NT2/D1 (cell line): ENCODE measurements at regions not wholly inside any gene's neighbourhood (a gene's known extent, or its start where the extent isn't known, plus 50 kb on each side); places are given as distances from the start of the nearest gene placed in this dataset.

Experiments used
- DNase-seq: peaks from one replicate; pipeline ENCODE4 v3.0.0-alpha.2; 2011; ENCODE audit warnings: low read depth, low spot score
- H3K27me3 ChIP-seq: 2 replicates; pipeline ENCODE4 v1.6.0; 2011; ENCODE audit warnings: mild to moderate bottlenecking; ENCODE audit not compliant: insufficient read length, insufficient read depth
- H3K36me3 ChIP-seq: 2 replicates; pipeline ENCODE4 v1.6.1; 2011; ENCODE audit warnings: mild to moderate bottlenecking, low read length, mixed read lengths; ENCODE audit not compliant: insufficient read depth, insufficient read length
- H3K4me1 ChIP-seq: 2 replicates; pipeline ENCODE4 v1.5.1; 2011; ENCODE audit not compliant: insufficient read depth, insufficient read length
- H3K4me3 ChIP-seq: 2 replicates; pipeline ENCODE4 v1.5.1; 2011; ENCODE audit warnings: low read depth; ENCODE audit not compliant: insufficient read length
- H3K9ac ChIP-seq: 2 replicates; pipeline ENCODE4 v1.6.0; 2011; ENCODE audit warnings: low read depth; ENCODE audit not compliant: insufficient read length
- H3K9me3 ChIP-seq: 2 replicates; pipeline ENCODE4 v1.5.1; 2011; ENCODE audit warnings: mild to moderate bottlenecking, low read length; ENCODE audit not compliant: insufficient read depth
- SUZ12 ChIP-seq: IDR thresholded peaks from 2 replicates; pipeline ENCODE4 v1.6.1; 2011; ENCODE audit not compliant: insufficient read length, insufficient read depth; ENCODE audit errors: extremely low read depth
- YY1 ChIP-seq: IDR thresholded peaks from 2 replicates; pipeline ENCODE4 v1.6.1; 2011; ENCODE audit not compliant: insufficient read length, insufficient read depth
- ZNF274 ChIP-seq: IDR thresholded peaks from 2 replicates; pipeline ENCODE4 v1.6.1; 2011; ENCODE audit warnings: mild to moderate bottlenecking, low read depth, low read length

GRCh38 chr15:81774309-81774708 lies 271.5 kb downstream of the MEX3B start:
- DNase-seq: no peak

GRCh38 chr15:81768773-81769172 lies 277.0 kb downstream of the MEX3B start:
- no peak overlapping the region for H3K4me3 ChIP-seq
- peaks cover 22% of the 10 kb centered on the region for H3K36me3 ChIP-seq
- no peaks in the 10 kb centered on the region for H3K27me3 ChIP-seq
- no peak overlapping the region for H3K9ac ChIP-seq
- H3K9me3 ChIP-seq: peaks cover 21% of the 10 kb centered on the region
- DNase-seq: no peak
- no peak for TF ChIP-seq SUZ12
- no peaks in the 10 kb centered on the region for H3K4me1 ChIP-seq

More at GRCh38 chr15:81774309-81774708, 271.5 kb downstream of the MEX3B start:
- Histone ChIP-seq H3K36me3 (peaks cover 22% of the 10 kb centered on the region), H3K27me3 (no peaks in the 10 kb centered on the region), H3K4me3 (no peak overlapping the region), H3K9ac (no peak overlapping the region), H3K9me3 (peaks cover 20% of the 10 kb centered on the region), H3K4me1 (no peaks in the 10 kb centered on the region)
- TF ChIP-seq ZNF274 (no peak), SUZ12 (no peak), YY1 (no peak)

GRCh38 chr15:81766829-81767475 lies 278.9 kb downstream of the MEX3B start:
- Histone ChIP-seq H3K9ac (no peak overlapping the region), H3K27me3 (no peaks in the 10 kb centered on the region), H3K9me3 (peaks cover 21% of the 10 kb centered on the region), H3K36me3 (peaks cover 22% of the 10 kb centered on the region), H3K4me3 (no peak overlapping the region), H3K4me1 (no peaks in the 10 kb centered on the region)
- TF ChIP-seq ZNF274 (no peak), YY1 (no peak), SUZ12 (no peak)
- DNase-seq: no peak

- no peak for TF ChIP-seq SUZ12
- no peak for TF ChIP-seq YY1
- no peak for TF ChIP-seq ZNF274
- H3K9me3 ChIP-seq: peaks cover 20% of the 10 kb centered on the region
Measured at GRCh38 chr15:81765816-81766215, 280.0 kb downstream of the MEX3B start.

GRCh38 chr15:81763304-81763703 lies 282.5 kb downstream of the MEX3B start:
- no peak overlapping the region for H3K4me3 ChIP-seq
- H3K36me3 ChIP-seq: peaks cover 9% of the 10 kb centered on the region
- DNase-seq: no peak
- H3K4me1 ChIP-seq: no peaks in the 10 kb centered on the region
- TF ChIP-seq YY1 (no peak), ZNF274 (no peak), SUZ12 (no peak)
- peaks cover 25% of the 10 kb centered on the region; the same call in 1 of the 2 replicates for H3K9me3 ChIP-seq
- no peak overlapping the region for H3K9ac ChIP-seq
- no peaks in the 10 kb centered on the region for H3K27me3 ChIP-seq

More at GRCh38 chr15:81765816-81766215, 280.0 kb downstream of the MEX3B start:
- Histone ChIP-seq H3K27me3 (no peaks in the 10 kb centered on the region), H3K9ac (no peak overlapping the region), H3K4me3 (no peak overlapping the region), H3K4me1 (no peaks in the 10 kb centered on the region), H3K36me3 (peaks cover 16% of the 10 kb centered on the region)
- no peak for DNase-seq

- Histone ChIP-seq H3K4me3 (no peak overlapping the region), H3K27me3 (no peaks in the 10 kb centered on the region), H3K4me1 (no peaks in the 10 kb centered on the region), H3K9ac (no peak overlapping the region), H3K9me3 (peaks cover 25% of the 10 kb centered on the region; the same call in 1 of the 2 replicates), H3K36me3 (peaks cover 9% of the 10 kb centered on the region)
- TF ChIP-seq SUZ12 (no peak), YY1 (no peak), ZNF274 (no peak)
- DNase-seq: no peak
Measured at GRCh38 chr15:81760686-81761085, 285.1 kb downstream of the MEX3B start.

- H3K27me3 ChIP-seq: no peaks in the 10 kb centered on the region
- H3K36me3 ChIP-seq: peaks cover 9% of the 10 kb centered on the region
- no peak overlapping the region for H3K9ac ChIP-seq
- H3K9me3 ChIP-seq: peaks cover 25% of the 10 kb centered on the region; the same call in 1 of the 2 replicates
- no peak overlapping the region for H3K4me3 ChIP-seq
- DNase-seq: no peak
- peaks cover 8% of the 10 kb centered on the region for H3K4me1 ChIP-seq
- TF ChIP-seq SUZ12 (no peak), ZNF274 (no peak), YY1 (no peak)
Measured at GRCh38 chr15:81758818-81759284, 287.0 kb downstream of the MEX3B start.

GRCh38 chr15:81755626-81756025 lies 290.2 kb downstream of the MEX3B start:
- TF ChIP-seq YY1: no peak
- no peak for TF ChIP-seq ZNF274
- no peak for TF ChIP-seq SUZ12
- DNase-seq: no peak
- H3K9me3 ChIP-seq: peaks cover 19% of the 10 kb centered on the region; the same call in 1 of the 2 replicates
- H3K36me3 ChIP-seq: peaks cover 3% of the 10 kb centered on the region
- no peaks in the 10 kb centered on the region for H3K27me3 ChIP-seq
- H3K4me1 ChIP-seq: peaks cover 8% of the 10 kb centered on the region
- H3K9ac ChIP-seq: no peak overlapping the region
- no peak overlapping the region for H3K4me3 ChIP-seq
